ENCODE measurements at regions not wholly inside any gene's neighbourhood (a gene's known extent, or its start where the extent isn't known, plus 50 kb on each side); places are given as distances from the start of the nearest gene placed in this dataset.

- Histone ChIP-seq H3K9me3 (ENCODE audit: low read length) (peaks cover 32% of the 10 kb centered on the region), H3K79me2 (ENCODE audit: low read length) (no peaks in the 10 kb centered on the region), H3K4me1 (ENCODE audit: low read length) (no peaks in the 10 kb centered on the region), H3K4me2 (ENCODE audit: low read depth, low read length, poor library complexity, severe bottlenecking) (no peak overlapping the region), H3K36me3 (ENCODE audit: insufficient read depth, low read length) (no peaks in the 10 kb centered on the region), H3K4me3 (ENCODE audit: low read length) (no peak overlapping the region), H3K27ac (ENCODE audit: low read length) (no peak overlapping the region), H3K9me2 (replicated peaks; ENCODE audit: insufficient read depth, low read length) (no peaks in the 10 kb centered on the region), H2AFZ (ENCODE audit: low read length) (no peak overlapping the region), H4K20me1 (ENCODE audit: insufficient read depth, low read depth, low read length) (no peaks in the 10 kb centered on the region), H3K9ac (ENCODE audit: low read length) (no peak overlapping the region), H3K27me3 (ENCODE audit: low read length) (no peaks in the 10 kb centered on the region)
- DNase-seq, result no peak
These were observed 77.0 kb upstream of the RBMS3 start for GRCh38 chr3:29203851-29204250.

GRCh38 chr3:29207427-29207826 is 73.4 kb upstream of the RBMS3 start:
- no peak overlapping the region for H3K4me2 ChIP-seq (ENCODE audit: low read depth, low read length, poor library complexity, severe bottlenecking)
- no peak for DNase-seq
- no peaks in the 10 kb centered on the region for H3K79me2 ChIP-seq (ENCODE audit: low read length)
- no peaks in the 10 kb centered on the region for H3K4me1 ChIP-seq (ENCODE audit: low read length)
- H3K9me2 ChIP-seq (replicated peaks; ENCODE audit: insufficient read depth, low read length), result no peaks in the 10 kb centered on the region
- no peak overlapping the region for H3K4me3 ChIP-seq (ENCODE audit: low read length)
- no peak overlapping the region for H3K27ac ChIP-seq (ENCODE audit: low read length)
- no peak overlapping the region for H2AFZ ChIP-seq (ENCODE audit: low read length)
- no peaks in the 10 kb centered on the region for H3K27me3 ChIP-seq (ENCODE audit: low read length)
- H3K9ac ChIP-seq (ENCODE audit: low read length), result no peak overlapping the region
- H4K20me1 ChIP-seq (ENCODE audit: insufficient read depth, low read depth, low read length), result no peaks in the 10 kb centered on the region
- no peaks in the 10 kb centered on the region for H3K36me3 ChIP-seq (ENCODE audit: insufficient read depth, low read length)
- H3K9me3 ChIP-seq (ENCODE audit: low read length), result peaks cover 17% of the 10 kb centered on the region; the same call in 1 of the 2 replicates

- no peak overlapping the region for H3K27ac ChIP-seq (ENCODE audit: low read length)
- H3K4me1 ChIP-seq (ENCODE audit: low read length), result no peaks in the 10 kb centered on the region
- no peak overlapping the region for H3K9ac ChIP-seq (ENCODE audit: low read length)
- H3K4me2 ChIP-seq (ENCODE audit: low read depth, low read length, poor library complexity, severe bottlenecking), result no peak overlapping the region
- no peaks in the 10 kb centered on the region for H3K36me3 ChIP-seq (ENCODE audit: insufficient read depth, low read length)
- no peak for DNase-seq
- H3K79me2 ChIP-seq (ENCODE audit: low read length), result no peaks in the 10 kb centered on the region
- no peaks in the 10 kb centered on the region for H3K27me3 ChIP-seq (ENCODE audit: low read length)
- H3K9me2 ChIP-seq (replicated peaks; ENCODE audit: insufficient read depth, low read length), result no peaks in the 10 kb centered on the region
- H2AFZ ChIP-seq (ENCODE audit: low read length), result no peak overlapping the region
- H3K4me3 ChIP-seq (ENCODE audit: low read length), result no peak overlapping the region
- H3K9me3 ChIP-seq (ENCODE audit: low read length), result peaks cover 24% of the 10 kb centered on the region
- H4K20me1 ChIP-seq (ENCODE audit: insufficient read depth, low read depth, low read length), result no peaks in the 10 kb centered on the region
These were observed 68.0 kb upstream of the RBMS3 start for GRCh38 chr3:29212789-29213433.

- no peaks in the 10 kb centered on the region for H4K20me1 ChIP-seq (ENCODE audit: insufficient read depth, low read depth, low read length)
- no peak overlapping the region for H3K4me2 ChIP-seq (ENCODE audit: low read depth, low read length, poor library complexity, severe bottlenecking)
- peaks cover 26% of the 10 kb centered on the region for H3K9me3 ChIP-seq (ENCODE audit: low read length)
- H3K4me1 ChIP-seq (ENCODE audit: low read length), result no peaks in the 10 kb centered on the region
- H3K36me3 ChIP-seq (ENCODE audit: insufficient read depth, low read length), result no peaks in the 10 kb centered on the region
- H3K79me2 ChIP-seq (ENCODE audit: low read length), result no peaks in the 10 kb centered on the region
- no peaks in the 10 kb centered on the region for H3K27me3 ChIP-seq (ENCODE audit: low read length)
- H3K4me3 ChIP-seq (ENCODE audit: low read length), result no peak overlapping the region
- no peak overlapping the region for H2AFZ ChIP-seq (ENCODE audit: low read length)
- no peaks in the 10 kb centered on the region for H3K9me2 ChIP-seq (replicated peaks; ENCODE audit: insufficient read depth, low read length)
- H3K9ac ChIP-seq (ENCODE audit: low read length), result no peak overlapping the region
- no peak for DNase-seq
- no peak overlapping the region for H3K27ac ChIP-seq (ENCODE audit: low read length)
These were observed 66.7 kb upstream of the RBMS3 start for GRCh38 chr3:29214009-29214658.

- no peak overlapping the region for H3K27ac ChIP-seq (ENCODE audit: low read length)
- H3K9ac ChIP-seq (ENCODE audit: low read length), result no peak overlapping the region
- H3K4me1 ChIP-seq (ENCODE audit: low read length), result no peaks in the 10 kb centered on the region
- H3K79me2 ChIP-seq (ENCODE audit: low read length), result no peaks in the 10 kb centered on the region
- no peak overlapping the region for H2AFZ ChIP-seq (ENCODE audit: low read length)
- H3K4me3 ChIP-seq (ENCODE audit: low read length), result no peak overlapping the region
- no peaks in the 10 kb centered on the region for H3K36me3 ChIP-seq (ENCODE audit: insufficient read depth, low read length)
- H3K4me2 ChIP-seq (ENCODE audit: low read depth, low read length, poor library complexity, severe bottlenecking), result no peak overlapping the region
- no peaks in the 10 kb centered on the region for H4K20me1 ChIP-seq (ENCODE audit: insufficient read depth, low read depth, low read length)
- no peak for DNase-seq
- H3K27me3 ChIP-seq (ENCODE audit: low read length), result no peaks in the 10 kb centered on the region
- no peaks in the 10 kb centered on the region for H3K9me2 ChIP-seq (replicated peaks; ENCODE audit: insufficient read depth, low read length)
- H3K9me3 ChIP-seq (ENCODE audit: low read length), result peaks cover 26% of the 10 kb centered on the region
These were observed 64.9 kb upstream of the RBMS3 start for GRCh38 chr3:29215948-29216347.

GRCh38 chr3:29226706-29227105 is 54.2 kb upstream of the RBMS3 start:
- no peak overlapping the region for H2AFZ ChIP-seq (ENCODE audit: low read length)
- H3K36me3 ChIP-seq (ENCODE audit: insufficient read depth, low read length), result no peaks in the 10 kb centered on the region
- no peak for DNase-seq
- H3K9ac ChIP-seq (ENCODE audit: low read length), result no peak overlapping the region
- H3K27ac ChIP-seq (ENCODE audit: low read length), result no peak overlapping the region
- no peaks in the 10 kb centered on the region for H3K27me3 ChIP-seq (ENCODE audit: low read length)
- no peak overlapping the region for H3K4me2 ChIP-seq (ENCODE audit: low read depth, low read length, poor library complexity, severe bottlenecking)
- no peaks in the 10 kb centered on the region for H3K79me2 ChIP-seq (ENCODE audit: low read length)
- H4K20me1 ChIP-seq (ENCODE audit: insufficient read depth, low read depth, low read length), result no peaks in the 10 kb centered on the region
- H3K4me3 ChIP-seq (ENCODE audit: low read length), result no peak overlapping the region
- H3K9me2 ChIP-seq (replicated peaks; ENCODE audit: insufficient read depth, low read length), result no peaks in the 10 kb centered on the region
- H3K4me1 ChIP-seq (ENCODE audit: low read length), result no peaks in the 10 kb centered on the region
- peaks cover 10% of the 10 kb centered on the region for H3K9me3 ChIP-seq (ENCODE audit: low read length)

DNA sequence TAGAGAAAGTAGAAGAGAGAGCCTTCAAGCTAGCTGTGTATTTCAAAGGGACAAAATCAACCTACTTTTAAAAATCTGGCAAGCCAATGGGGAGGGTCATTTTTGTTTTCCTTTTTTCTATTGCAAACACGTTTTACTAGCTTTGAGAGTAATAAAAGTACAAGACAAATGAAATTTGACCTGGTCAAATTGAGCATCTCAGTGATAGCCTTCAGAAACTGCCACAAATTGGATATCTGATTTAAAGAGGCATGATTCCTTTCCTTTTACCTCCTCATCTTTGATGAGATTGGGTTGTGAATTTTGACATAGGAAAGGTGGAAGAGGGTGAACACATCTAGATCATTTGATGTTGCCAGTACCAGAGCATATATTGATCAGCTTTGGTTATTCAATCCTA is 53.6 kb upstream of the RBMS3 start:
- H4K20me1 ChIP-seq (ENCODE audit: insufficient read depth, low read depth, low read length), result no peaks in the 10 kb centered on the region
- no peaks in the 10 kb centered on the region for H3K9me2 ChIP-seq (replicated peaks; ENCODE audit: insufficient read depth, low read length)
- DNase-seq, result no peak
- no peak overlapping the region for H2AFZ ChIP-seq (ENCODE audit: low read length)
- H3K4me3 ChIP-seq (ENCODE audit: low read length), result no peak overlapping the region
- no peaks in the 10 kb centered on the region for H3K36me3 ChIP-seq (ENCODE audit: insufficient read depth, low read length)
- H3K79me2 ChIP-seq (ENCODE audit: low read length), result no peaks in the 10 kb centered on the region
- no peak overlapping the region for H3K27ac ChIP-seq (ENCODE audit: low read length)
- no peaks in the 10 kb centered on the region for H3K4me1 ChIP-seq (ENCODE audit: low read length)
- no peaks in the 10 kb centered on the region for H3K27me3 ChIP-seq (ENCODE audit: low read length)
- peaks cover 12% of the 10 kb centered on the region for H3K9me3 ChIP-seq (ENCODE audit: low read length)
- H3K4me2 ChIP-seq (ENCODE audit: low read depth, low read length, poor library complexity, severe bottlenecking), result no peak overlapping the region
- H3K9ac ChIP-seq (ENCODE audit: low read length), result no peak overlapping the region
